H1 (cell line): ENCODE measurements at regions not wholly inside any gene's neighbourhood (a gene's known extent, or its start where the extent isn't known, plus 50 kb on each side); places are given as distances from the start of the nearest gene placed in this dataset.

Experiments
- CTCF ChIA-PET: fragments of 300-600 bp; sonication (Branson Sonifier 250); formaldehyde crosslinking; loops from one replicate; lab custom pipeline; 2021; ENCODE audit not compliant: partially characterized antibody; lab: Charles Lee
- POLR2A ChIA-PET: fragments of 300-600 bp; sonication (Branson Sonifier 250); formaldehyde crosslinking; loops from one replicate; lab custom pipeline; 2021; ENCODE audit warnings: inconsistent platforms; ENCODE audit not compliant: partially characterized antibody; lab: Charles Lee
- DNase-seq, 2 experiments: peaks; one replicate each; pipeline versions ENCODE4 v3.0.0 to v3.0.0-alpha.2; 2010 to 2022; ENCODE audit warnings: low spot score in 2 of 2, low read depth in 1 of 2, mixed read lengths in 1 of 2
- FAIRE-seq: peaks from 2 replicates; lab custom pipeline; 2011; peaks lifted over from hg19 to GRCh38; lab: Jason Lieb, UNC
- H2AFZ ChIP-seq: 2 replicates; pipeline ENCODE4 v1.8.1; 2012; ENCODE audit warnings: low read length, inconsistent platforms
- H2AK5ac ChIP-seq: 2 replicates; pipeline ENCODE4 v1.6.1; 2013; ENCODE audit warnings: low read depth, low read length
- H2BK120ac ChIP-seq: replicated peaks from 2 replicates; pipeline ENCODE3; 2013; ENCODE audit warnings: low read depth, low read length, inconsistent platforms
- H2BK12ac ChIP-seq: 2 replicates; pipeline ENCODE4 v1.6.1; 2013; ENCODE audit warnings: low read depth, low read length
- H2BK15ac ChIP-seq: 2 replicates; pipeline ENCODE4 v1.6.1; 2013; ENCODE audit warnings: low read length
- H2BK20ac ChIP-seq: 2 replicates; pipeline ENCODE4 v1.6.1; 2013; ENCODE audit warnings: low read length
- H2BK5ac ChIP-seq: 2 replicates; pipeline ENCODE4 v1.6.1; 2013; ENCODE audit warnings: low read depth, low read length
- H3K14ac ChIP-seq: 2 replicates; pipeline ENCODE4 v1.6.1; 2013; ENCODE audit warnings: inconsistent platforms; ENCODE audit not compliant: insufficient read length
- H3K18ac ChIP-seq: 2 replicates; pipeline ENCODE4 v1.6.1; 2013; ENCODE audit warnings: low read length; ENCODE audit errors: extremely low read depth
- H3K23ac ChIP-seq: 2 replicates; pipeline ENCODE4 v1.6.1; 2013; ENCODE audit warnings: inconsistent platforms; ENCODE audit not compliant: insufficient read length
- H3K23me2 ChIP-seq: 2 replicates; pipeline ENCODE4 v1.6.1; 2013; ENCODE audit warnings: low read depth, low read length
- H3K27ac ChIP-seq: 2 replicates; pipeline ENCODE4 v1.6.1; 2011; ENCODE audit warnings: low read depth, low read length, inconsistent platforms
- H3K27me3 ChIP-seq, 4 experiments: replicated peaks in 1 of 4; 1 replicate in 1 of 4; 2 replicates in 3 of 4; pipeline versions ENCODE4 v1.6.1 to v1.8.1; 2011 to 2013; ENCODE audit warnings: low read length in 3 of 4, mild to moderate bottlenecking in 3 of 4, inconsistent platforms in 2 of 4, mixed read lengths in 2 of 4, moderate library complexity in 1 of 4; ENCODE audit not compliant: control insufficient read depth in 3 of 4, insufficient read depth in 3 of 4; ENCODE audit errors: extremely low read depth in 1 of 4
- H3K36me3 ChIP-seq, 4 experiments: 2 replicates each; pipeline versions ENCODE4 v1.6.1 to v1.8.1; 2011 to 2013; ENCODE audit warnings: mild to moderate bottlenecking in 4 of 4, low read length in 3 of 4, moderate library complexity in 2 of 4, control low read depth in 1 of 4, inconsistent platforms in 1 of 4; ENCODE audit not compliant: insufficient read depth in 4 of 4, control insufficient read depth in 2 of 4
- H3K4ac ChIP-seq: replicated peaks from 2 replicates; pipeline ENCODE3; 2013; ENCODE audit warnings: low read length, low read depth, mixed read lengths, inconsistent platforms; ENCODE audit not compliant: insufficient read length
- H3K4me1 ChIP-seq, 4 experiments: replicated peaks in 1 of 4; 1 replicate in 1 of 4; 2 replicates in 3 of 4; pipeline versions ENCODE4 v1.6.1 to v1.8.1; 2011 to 2013; ENCODE audit warnings: low read length in 3 of 4, inconsistent platforms in 2 of 4, mixed read lengths in 1 of 4; ENCODE audit not compliant: insufficient read depth in 4 of 4, control insufficient read depth in 3 of 4
- H3K4me2 ChIP-seq, 2 experiments: 2 replicates each; pipeline versions ENCODE4 v1.6.1 to v1.8.1; 2011 to 2013; ENCODE audit warnings: low read depth in 2 of 2, low read length in 2 of 2, control low read depth in 1 of 2, inconsistent platforms in 1 of 2, mild to moderate bottlenecking in 1 of 2; ENCODE audit not compliant: insufficient read depth in 1 of 2
- H3K4me3 ChIP-seq, 4 experiments: fragments of 200-600, 300-600 bp in 1 of 4; sonication (generic), shearing (Covaris generic), sonication (Bioruptor Twin) in 1 of 4; 2 replicates each; pipeline versions ENCODE4 v1.5.1 to v1.8.1; 2011 to 2016; ENCODE audit warnings: low read length in 4 of 4, low read depth in 3 of 4, control low read depth in 2 of 4, inconsistent platforms in 2 of 4, mild to moderate bottlenecking in 2 of 4, mixed read lengths in 1 of 4, moderate library complexity in 1 of 4; ENCODE audit not compliant: insufficient read depth in 2 of 4; ENCODE audit errors: extremely low read depth in 1 of 4
- H3K56ac ChIP-seq: replicated peaks from 2 replicates; pipeline ENCODE3; 2013; ENCODE audit warnings: low read depth, mild to moderate bottlenecking, mixed read lengths, low read length, inconsistent platforms; ENCODE audit not compliant: insufficient read length
- H3K79me1 ChIP-seq: 2 replicates; pipeline ENCODE4 v1.6.1; 2013; ENCODE audit warnings: low read depth, low read length, control low read depth
- H3K79me2 ChIP-seq, 2 experiments: 2 replicates each; pipeline versions ENCODE4 v1.6.1 to v1.8.1; 2012 to 2013; ENCODE audit warnings: low read length in 2 of 2, mild to moderate bottlenecking in 2 of 2, inconsistent platforms in 1 of 2; ENCODE audit not compliant: insufficient read depth in 2 of 2, control insufficient read depth in 1 of 2
- H3K9ac ChIP-seq, 4 experiments: replicated peaks in 1 of 4; 1 replicate in 1 of 4; 2 replicates in 3 of 4; pipeline versions ENCODE4 v1.6.1 to v1.8.1; 2011 to 2013; ENCODE audit warnings: low read depth in 3 of 4, low read length in 3 of 4, control low read depth in 2 of 4, mild to moderate bottlenecking in 2 of 4, moderate library complexity in 2 of 4, inconsistent platforms in 1 of 4; ENCODE audit errors: extremely low read depth in 1 of 4
- H3K9me3 ChIP-seq, 2 experiments: 2 replicates each; pipeline versions ENCODE4 v1.6.1 to v1.8.1; 2012 to 2013; ENCODE audit warnings: mild to moderate bottlenecking in 2 of 2, moderate library complexity in 2 of 2, control low read depth in 1 of 2, inconsistent platforms in 1 of 2, low read depth in 1 of 2, low read length in 1 of 2, mixed read lengths in 1 of 2; ENCODE audit not compliant: insufficient read depth in 2 of 2
- H4K20me1 ChIP-seq, 2 experiments: replicated peaks in 1 of 2; 2 replicates each; pipeline versions ENCODE3 to v1.8.1; 2011 to 2013; ENCODE audit warnings: inconsistent platforms in 2 of 2, low read length in 2 of 2, mild to moderate bottlenecking in 1 of 2; ENCODE audit not compliant: insufficient read depth in 2 of 2, control insufficient read depth in 1 of 2
- H4K5ac ChIP-seq: 2 replicates; pipeline ENCODE4 v1.6.1; 2013; ENCODE audit warnings: low read length, low read depth, mixed read lengths, inconsistent platforms; ENCODE audit not compliant: insufficient read length
- H4K8ac ChIP-seq: 2 replicates; pipeline ENCODE4 v1.8.0; 2013; ENCODE audit warnings: mild to moderate bottlenecking, moderate library complexity, low read length, inconsistent platforms; ENCODE audit not compliant: insufficient read depth; ENCODE audit errors: extremely low read depth
- H4K91ac ChIP-seq: replicated peaks from 2 replicates; pipeline ENCODE3; 2013; ENCODE audit warnings: low read length, mixed read lengths, inconsistent platforms; ENCODE audit not compliant: insufficient read length
- CREB1 ChIP-seq: IDR thresholded peaks from 2 replicates; pipeline ENCODE4 v1.6.1; 2012; ENCODE audit warnings: inconsistent platforms
- RAD21 ChIP-seq, 2 experiments: IDR thresholded peaks in 1 of 2; conservative IDR thresholded peaks in 1 of 2; 2 replicates each; pipeline ENCODE4 v1.6.1; 2011; ENCODE audit warnings: low read depth in 2 of 2, low read length in 2 of 2, improper control_type of control experiment in 1 of 2, inconsistent platforms in 1 of 2, mild to moderate bottlenecking in 1 of 2, moderate library complexity in 1 of 2
- RXRA ChIP-seq: IDR thresholded peaks from 2 replicates; pipeline ENCODE4 v1.6.1; 2011; ENCODE audit warnings: low read depth, mild to moderate bottlenecking, low read length, moderate library complexity; ENCODE audit not compliant: insufficient read depth
- SP2 ChIP-seq: IDR thresholded peaks from 2 replicates; pipeline ENCODE4 v1.6.1; 2012; ENCODE audit warnings: mild to moderate bottlenecking, low read length, inconsistent platforms
- WGBS, 2 experiments: shearing (Covaris generic) in 1 of 2; methylation state at CpG; one replicate each; pipeline versions ENCODE4 v1.1.6 to v1.1.7; 2013 to 2015; ENCODE audit warnings: low lambda C conversion rate in 2 of 2, mixed read lengths in 2 of 2, inconsistent platforms in 1 of 2, low coverage in 1 of 2, missing lambda C conversion rate in 1 of 2; ENCODE audit not compliant: insufficient replicate concordance in 2 of 2, insufficient coverage in 1 of 2, insufficient read length in 1 of 2; ENCODE audit errors: extremely low coverage in 1 of 2, missing lambda C conversion rate in 1 of 2; 5-methylcytosine and 5-hydroxymethylcytosine counted together
- TF ChIP-seq, protein P1 (sequence below): IDR thresholded peaks from 2 replicates; pipeline ENCODE4 v1.6.1; 2011; ENCODE audit warnings: low read length, improper control_type of control experiment

- H2AK5ac ChIP-seq, result no peak overlapping the region
- TF ChIP-seq RAD21 (IDR thresholded peaks at IDR 0.05 in 1 of 2, conservative IDR thresholded peaks at IDR 0.05 in 1 of 2; ENCODE audit: low read depth in 2 of 2, low read length in 2 of 2), result no peak
- TF ChIP-seq, protein P1, sequence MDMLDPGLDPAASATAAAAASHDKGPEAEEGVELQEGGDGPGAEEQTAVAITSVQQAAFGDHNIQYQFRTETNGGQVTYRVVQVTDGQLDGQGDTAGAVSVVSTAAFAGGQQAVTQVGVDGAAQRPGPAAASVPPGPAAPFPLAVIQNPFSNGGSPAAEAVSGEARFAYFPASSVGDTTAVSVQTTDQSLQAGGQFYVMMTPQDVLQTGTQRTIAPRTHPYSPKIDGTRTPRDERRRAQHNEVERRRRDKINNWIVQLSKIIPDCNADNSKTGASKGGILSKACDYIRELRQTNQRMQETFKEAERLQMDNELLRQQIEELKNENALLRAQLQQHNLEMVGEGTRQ, result no peak
- no peak for TF ChIP-seq CREB1
- no peak for TF ChIP-seq SP2
- TF ChIP-seq RXRA, result no peak
Measured at GRCh38 chr22:49454726-49455125, 372.9 kb downstream of the BRD1 start.

More at GRCh38 chr22:49454726-49455125, 372.9 kb downstream of the BRD1 start:
- no peak overlapping the region for H2BK12ac ChIP-seq
- H3K4me1 ChIP-seq, result peaks cover 0 to 14% (median 8%) of the 10 kb centered on the region in 4 experiments; a peak in 6 of 7 replicates
- H2BK20ac ChIP-seq, result no peak overlapping the region
- 90% methylated on average over 7 of the region's 7 CpGs; no CpG with 5 or more reads in 1 of the 2 experiments for WGBS, 2 experiments
- no peak overlapping the region for H3K18ac ChIP-seq
- H3K79me1 ChIP-seq, result no peaks in the 10 kb centered on the region; the same call in 1 of the 2 replicates
- H3K56ac ChIP-seq, result no peak overlapping the region
- no peak overlapping the region for H3K4ac ChIP-seq
- ChIA-PET CTCF (no interaction called here), POLR2A (no interaction called here)
- H2BK120ac ChIP-seq, result no peak overlapping the region
- no peak overlapping the region for H3K4me3 ChIP-seq
- H3K36me3 ChIP-seq, result no peaks in the 10 kb centered on the region; a peak in 1 of 8 replicates
- no peaks in the 10 kb centered on the region; a peak in 1 of 4 replicates for H3K9me3 ChIP-seq
- no peak for FAIRE-seq
- no peak overlapping the region for H3K27ac ChIP-seq
- no peak overlapping the region for H4K5ac ChIP-seq
- no peak overlapping the region for H3K14ac ChIP-seq
- no peak overlapping the region for H2BK15ac ChIP-seq
- H3K23ac ChIP-seq, result no peak overlapping the region
- H2AFZ ChIP-seq, result no peak overlapping the region
- no peak overlapping the region for H2BK5ac ChIP-seq
- peaks cover 15% of the 10 kb centered on the region for H3K23me2 ChIP-seq
- H4K91ac ChIP-seq, result no peak overlapping the region
- H4K20me1 ChIP-seq, result peaks cover 0 to 8% of the 10 kb centered on the region in 2 experiments
- peaks cover 2 to 20% (median 12%) of the 10 kb centered on the region in 4 experiments; a peak in 6 of 7 replicates for H3K27me3 ChIP-seq
- H4K8ac ChIP-seq, result no peak overlapping the region
- H3K9ac ChIP-seq, result no peak overlapping the region
- no peak overlapping the region for H3K4me2 ChIP-seq
- no peak for DNase-seq
- H3K79me2 ChIP-seq, result no peaks in the 10 kb centered on the region
